WERI-Rb-1 (cell line): ENCODE measurements at regions not wholly inside any gene's neighbourhood (a gene's known extent, or its start where the extent isn't known, plus 50 kb on each side); places are given as distances from the start of the nearest gene placed in this dataset.

Experiments
- DNase-seq: peaks from one replicate; pipeline ENCODE4 v3.0.0-alpha.2; 2020
- H3K27ac ChIP-seq: fragments of 250-450 bp; sonication (Bioruptor Pico); 2 replicates; pipeline ENCODE4 v1.5.1; 2020; ENCODE audit warnings: mild to moderate bottlenecking, moderate library complexity
- H3K27me3 ChIP-seq: fragments of 250-450 bp; sonication (Bioruptor Pico); 2 replicates; pipeline ENCODE4 v1.5.1; 2021; ENCODE audit warnings: mild to moderate bottlenecking, low read depth, moderate library complexity; ENCODE audit not compliant: insufficient read depth, severe bottlenecking
- H3K36me3 ChIP-seq: fragments of 250-450 bp; sonication (Bioruptor Pico); 2 replicates; pipeline ENCODE4 v1.5.1; 2020; ENCODE audit warnings: mild to moderate bottlenecking, moderate library complexity
- H3K4me3 ChIP-seq: 2 replicates; pipeline ENCODE4 v1.5.1; 2011; ENCODE audit warnings: low read depth, mild to moderate bottlenecking, control low read depth, low read length
- H3K9me3 ChIP-seq: fragments of 250-450 bp; sonication (Bioruptor Pico); 2 replicates; pipeline ENCODE4 v1.5.1; 2021; ENCODE audit warnings: mild to moderate bottlenecking, moderate library complexity; ENCODE audit not compliant: severe bottlenecking
- TF ChIP-seq, protein P1 (sequence below): IDR thresholded peaks from 2 replicates; pipeline ENCODE4 v1.5.1; 2011; ENCODE audit warnings: low read depth, mild to moderate bottlenecking, control low read depth, inconsistent platforms, low read length

DNA sequence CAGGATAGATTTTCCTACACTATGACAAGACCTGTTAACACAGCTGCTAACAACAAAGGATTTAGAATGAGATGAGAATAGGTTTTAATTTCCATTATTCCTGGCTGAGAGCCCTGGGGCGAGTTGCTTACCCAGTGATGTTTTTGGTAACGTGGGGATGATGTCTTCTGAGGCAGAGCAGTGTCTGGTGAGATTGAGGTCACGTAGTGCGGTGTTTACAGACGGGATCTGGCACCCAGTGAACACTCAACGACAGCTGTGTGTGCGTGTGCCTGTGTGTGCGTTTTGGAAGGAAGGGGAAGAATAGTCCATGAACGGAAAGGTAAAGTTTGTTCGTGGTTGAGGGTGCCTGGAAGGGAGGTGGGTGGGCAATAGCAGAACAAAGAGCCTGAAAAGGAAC is 384.7 kb downstream of the C6orf118 start:
- Histone ChIP-seq H3K27ac (no peak overlapping the region), H3K27me3 (no peaks in the 10 kb centered on the region), H3K36me3 (no peaks in the 10 kb centered on the region), H3K4me3 (no peak overlapping the region), H3K9me3 (no peaks in the 10 kb centered on the region)
- no peak for DNase-seq
- TF ChIP-seq, protein P1, sequence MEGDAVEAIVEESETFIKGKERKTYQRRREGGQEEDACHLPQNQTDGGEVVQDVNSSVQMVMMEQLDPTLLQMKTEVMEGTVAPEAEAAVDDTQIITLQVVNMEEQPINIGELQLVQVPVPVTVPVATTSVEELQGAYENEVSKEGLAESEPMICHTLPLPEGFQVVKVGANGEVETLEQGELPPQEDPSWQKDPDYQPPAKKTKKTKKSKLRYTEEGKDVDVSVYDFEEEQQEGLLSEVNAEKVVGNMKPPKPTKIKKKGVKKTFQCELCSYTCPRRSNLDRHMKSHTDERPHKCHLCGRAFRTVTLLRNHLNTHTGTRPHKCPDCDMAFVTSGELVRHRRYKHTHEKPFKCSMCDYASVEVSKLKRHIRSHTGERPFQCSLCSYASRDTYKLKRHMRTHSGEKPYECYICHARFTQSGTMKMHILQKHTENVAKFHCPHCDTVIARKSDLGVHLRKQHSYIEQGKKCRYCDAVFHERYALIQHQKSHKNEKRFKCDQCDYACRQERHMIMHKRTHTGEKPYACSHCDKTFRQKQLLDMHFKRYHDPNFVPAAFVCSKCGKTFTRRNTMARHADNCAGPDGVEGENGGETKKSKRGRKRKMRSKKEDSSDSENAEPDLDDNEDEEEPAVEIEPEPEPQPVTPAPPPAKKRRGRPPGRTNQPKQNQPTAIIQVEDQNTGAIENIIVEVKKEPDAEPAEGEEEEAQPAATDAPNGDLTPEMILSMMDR = no peak

DNA sequence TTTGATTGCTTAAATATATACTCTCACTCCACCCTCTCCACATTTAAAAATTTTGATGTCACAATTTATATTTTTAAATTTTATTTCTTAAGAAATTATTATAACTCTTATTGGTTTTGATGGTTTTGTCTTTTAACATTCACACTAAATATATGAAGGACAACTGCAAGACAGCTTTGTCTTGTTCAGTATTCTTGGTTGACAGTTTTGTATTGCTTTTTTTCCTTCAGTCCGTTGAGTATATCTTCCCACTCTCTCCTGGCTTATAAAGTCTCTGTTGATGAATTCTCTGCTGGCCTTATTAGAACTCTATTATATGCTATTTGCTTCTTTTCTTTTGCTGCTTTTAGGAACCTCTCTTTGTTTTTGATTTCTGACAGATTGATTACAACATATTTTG is 392.2 kb downstream of the C6orf118 start:
- no peaks in the 10 kb centered on the region for H3K27me3 ChIP-seq
- DNase-seq = no peak
- no peak overlapping the region for H3K4me3 ChIP-seq
- TF ChIP-seq, protein P1 = no peak
- no peaks in the 10 kb centered on the region for H3K36me3 ChIP-seq
- H3K27ac ChIP-seq = no peak overlapping the region
- no peaks in the 10 kb centered on the region for H3K9me3 ChIP-seq

DNA sequence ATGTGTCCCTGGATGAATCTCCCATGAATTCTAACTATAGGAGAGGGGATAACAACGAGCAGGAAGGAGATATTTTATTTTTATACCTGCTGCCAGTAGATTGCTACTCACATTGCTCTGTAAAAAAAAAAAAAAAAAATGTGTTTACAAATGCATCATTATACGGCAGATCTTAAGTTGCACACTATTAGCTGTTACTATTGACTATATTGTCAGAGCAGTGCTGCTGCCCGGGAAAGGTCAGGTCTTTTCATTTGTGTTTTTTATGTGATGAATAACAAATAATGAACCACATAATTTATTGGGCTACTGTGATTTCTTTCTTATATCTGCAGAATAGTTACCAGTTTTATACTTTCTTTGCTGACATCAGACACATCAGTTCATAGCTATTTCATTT is 393.3 kb downstream of the C6orf118 start:
- H3K27me3 ChIP-seq = no peaks in the 10 kb centered on the region
- H3K36me3 ChIP-seq = no peaks in the 10 kb centered on the region
- no peak for DNase-seq
- no peak overlapping the region for H3K4me3 ChIP-seq
- TF ChIP-seq, protein P1 = no peak
- H3K9me3 ChIP-seq = no peaks in the 10 kb centered on the region
- no peak overlapping the region for H3K27ac ChIP-seq

DNA sequence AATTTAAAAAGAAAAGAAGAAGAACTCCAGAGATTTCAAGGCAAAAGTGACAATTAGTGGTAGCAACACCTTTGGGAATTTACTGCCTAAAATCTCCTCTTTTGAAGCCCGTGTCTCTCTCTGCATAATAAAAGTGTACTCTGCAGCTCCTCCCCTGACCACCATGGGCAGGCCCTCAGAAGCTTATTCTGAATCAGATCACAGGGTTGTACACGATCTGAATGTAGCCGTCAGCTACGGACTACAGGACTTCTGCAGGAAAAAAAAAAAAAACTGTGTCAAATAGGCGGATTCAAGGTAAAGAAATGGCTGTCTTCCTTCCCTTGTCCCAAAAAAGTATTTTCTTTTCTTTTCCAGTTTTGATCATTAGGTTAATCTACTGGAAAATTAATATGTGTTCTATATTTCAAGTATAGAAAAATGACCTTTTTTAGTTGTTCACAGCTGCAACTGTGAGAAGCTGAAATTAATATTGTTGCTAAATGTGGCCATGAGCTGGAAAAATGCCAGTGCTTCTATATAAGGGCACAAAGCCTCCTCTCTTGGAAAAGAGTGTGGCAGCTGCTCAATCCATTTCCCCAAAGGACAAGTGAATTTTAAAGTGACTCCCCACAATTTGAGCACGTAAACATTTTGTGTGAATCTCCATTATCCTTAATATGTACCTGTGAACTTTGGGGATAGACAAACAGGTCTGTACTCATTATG is 397.4 kb downstream of the C6orf118 start:
- Histone ChIP-seq H3K27me3 (no peaks in the 10 kb centered on the region), H3K27ac (no peak overlapping the region), H3K9me3 (no peaks in the 10 kb centered on the region), H3K4me3 (no peak overlapping the region), H3K36me3 (no peaks in the 10 kb centered on the region)
- TF ChIP-seq, protein P1 = no peak
- no peak for DNase-seq

DNA sequence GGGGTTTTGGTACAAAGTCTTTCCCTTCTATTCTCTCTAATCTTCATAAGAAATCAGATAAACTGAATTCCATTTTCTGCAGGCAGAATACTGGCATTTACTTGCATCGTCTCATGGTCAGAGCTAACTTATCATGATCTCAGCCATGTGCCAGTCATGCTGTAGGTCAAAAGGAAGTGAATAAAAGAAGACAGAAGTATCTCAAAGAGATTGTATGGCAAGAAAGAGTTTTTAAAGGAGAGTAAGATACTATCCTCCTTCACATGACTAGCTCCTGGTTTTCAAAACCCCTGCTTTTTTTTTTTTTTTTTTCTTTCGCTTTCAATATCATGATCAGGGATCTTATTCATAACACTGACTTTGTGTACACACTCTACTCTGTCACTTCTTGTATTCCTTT is 398.3 kb downstream of the C6orf118 start:
- DNase-seq = no peak
- TF ChIP-seq, protein P1 = no peak
- Histone ChIP-seq H3K9me3 (no peaks in the 10 kb centered on the region), H3K27me3 (no peaks in the 10 kb centered on the region), H3K27ac (no peak overlapping the region), H3K4me3 (no peak overlapping the region), H3K36me3 (no peaks in the 10 kb centered on the region)

DNA sequence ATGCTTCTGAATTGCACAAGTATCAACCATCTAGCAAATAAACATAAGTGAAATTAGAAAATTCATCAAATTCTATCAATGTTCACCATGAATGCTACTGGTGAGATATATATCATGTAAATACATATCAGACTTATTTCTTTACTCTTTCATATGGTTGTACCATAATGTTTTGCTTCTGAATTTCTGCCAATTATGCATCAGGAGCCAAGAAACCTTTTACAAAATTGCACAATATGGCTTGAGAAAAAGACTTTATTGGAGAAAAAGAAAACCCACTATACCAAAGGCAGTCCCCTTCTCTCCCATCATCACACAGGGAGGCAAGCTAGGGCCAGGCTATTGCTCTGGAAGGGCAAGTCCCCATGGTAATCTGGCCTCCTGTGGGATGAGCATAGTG is 402.6 kb downstream of the C6orf118 start:
- no peak for DNase-seq
- no peaks in the 10 kb centered on the region for H3K36me3 ChIP-seq
- no peak overlapping the region for H3K27ac ChIP-seq
- no peak overlapping the region for H3K4me3 ChIP-seq
- TF ChIP-seq, protein P1 = no peak
- no peaks in the 10 kb centered on the region for H3K9me3 ChIP-seq
- H3K27me3 ChIP-seq = no peaks in the 10 kb centered on the region
